Stimulated activated CD4-positive, alpha-beta T cell treated with anti-CD3 and anti-CD28 coated beads, Interleukin-1b, Interleukin-23, amount 100 ng/mL, for 4 hours (primary cell): ENCODE measurements at regions not wholly inside any gene's neighbourhood (a gene's known extent, or its start where the extent isn't known, plus 50 kb on each side); places are given as distances from the start of the nearest gene placed in this dataset.
"Not testable (repeated sequence)": the region's sequence is repeated elsewhere in the genome, so short reads cannot be mapped to it uniquely, and the experiment has no call there.

ENCODE experiments used
- DNase-seq, 2 donors: peaks; one replicate each; pipeline ENCODE4 v3.0.0-alpha.2; 2020; ENCODE audit warnings: low read depth in 2 of 2

DNA sequence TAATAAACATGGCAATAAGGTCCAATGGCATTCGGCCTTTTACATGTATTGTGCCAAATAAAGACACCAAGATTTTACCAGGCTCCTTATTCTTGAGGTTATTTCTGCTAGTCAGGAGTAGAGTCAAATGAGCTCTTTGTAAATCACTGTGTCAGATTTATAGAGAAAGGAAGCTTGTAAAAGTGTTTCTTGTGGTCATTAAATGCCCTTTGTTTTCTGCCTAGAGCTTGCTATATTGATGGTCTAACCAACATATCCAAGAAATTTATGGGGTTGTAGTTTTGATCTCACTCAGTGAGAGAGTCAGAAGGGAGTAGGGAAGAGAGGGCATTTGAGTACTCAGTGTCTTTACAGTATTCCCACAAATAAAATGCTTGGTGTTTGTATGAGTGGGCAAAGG is 86.2 kb upstream of the FRMPD4 start:
- DNase-seq, result no peak

DNA sequence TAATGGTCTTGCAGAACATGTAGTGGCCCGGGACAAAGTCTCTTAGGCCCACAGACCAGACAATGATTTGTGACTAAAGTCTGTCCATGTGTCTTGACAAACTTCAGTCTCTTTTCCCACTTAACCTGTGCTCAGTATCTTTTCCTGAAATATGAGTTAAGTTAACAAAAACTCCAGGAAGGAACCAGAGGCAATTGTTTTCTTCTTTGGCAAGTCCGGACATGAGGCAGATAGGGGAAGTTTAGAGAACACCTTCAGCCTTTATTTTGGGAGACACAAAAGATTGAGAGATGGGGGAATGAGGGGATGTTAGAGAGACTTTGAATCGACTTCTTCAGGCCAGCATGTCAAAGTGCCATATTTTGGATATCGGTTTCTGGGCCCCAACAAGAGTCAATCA is 80.2 kb upstream of the FRMPD4 start:
- DNase-seq, result no peak

DNA sequence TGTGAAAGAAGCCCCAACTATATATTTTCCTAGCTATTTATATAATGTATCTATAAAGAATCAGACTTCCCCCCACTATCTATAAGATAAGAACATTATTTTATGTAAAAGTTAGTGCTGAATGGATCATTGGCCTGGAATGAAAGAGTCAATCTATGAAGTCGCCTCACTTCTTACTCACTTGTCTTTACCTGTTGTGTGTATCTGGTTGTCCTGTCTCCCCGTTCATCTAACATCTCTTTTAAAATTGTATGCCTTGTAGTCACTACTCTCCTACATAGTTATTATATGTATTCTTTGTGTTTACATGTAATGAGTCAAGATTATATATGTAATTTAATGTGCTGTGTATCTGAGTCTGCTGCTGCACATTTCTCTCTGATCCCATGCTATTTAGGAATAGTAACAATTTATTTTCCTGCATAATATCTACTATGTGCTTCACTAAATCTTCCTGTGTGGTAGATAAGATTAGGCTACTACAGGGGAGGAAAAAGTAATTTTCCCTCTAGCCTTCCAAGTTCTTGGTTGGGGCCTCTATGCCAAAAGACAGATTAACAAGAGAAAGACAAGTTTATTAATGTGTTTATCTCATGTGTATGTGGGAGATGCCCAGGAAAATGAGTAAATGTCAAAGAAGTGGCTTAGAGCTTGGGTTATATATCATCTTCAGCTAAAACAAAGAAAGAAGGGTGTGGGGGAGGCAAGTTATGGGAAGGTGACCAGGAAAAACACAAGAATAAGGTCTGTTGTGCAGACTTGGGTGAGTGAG is 77.6 kb upstream of the FRMPD4 start:
- no peak for DNase-seq

DNA sequence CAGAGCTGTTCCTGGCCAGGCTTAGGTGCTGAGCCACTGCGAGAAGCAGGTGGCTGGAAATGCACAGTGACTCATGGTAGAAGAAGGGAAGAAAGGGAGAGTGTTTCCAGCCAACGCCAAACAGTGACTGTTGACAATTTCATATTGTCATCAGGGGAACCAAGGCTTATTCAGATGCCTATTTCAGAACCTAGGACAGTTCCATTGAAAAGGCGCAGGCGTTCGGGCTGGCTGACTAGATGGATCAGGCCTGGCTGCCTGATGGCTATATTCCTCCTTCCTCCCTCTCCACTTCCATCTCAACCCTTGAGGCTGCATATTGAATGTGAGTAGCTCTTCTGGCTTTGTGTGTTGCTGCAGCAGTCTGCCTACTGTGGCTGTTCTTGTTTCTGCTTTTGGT is 73.0 kb upstream of the FRMPD4 start:
- DNase-seq, result no peak

DNA sequence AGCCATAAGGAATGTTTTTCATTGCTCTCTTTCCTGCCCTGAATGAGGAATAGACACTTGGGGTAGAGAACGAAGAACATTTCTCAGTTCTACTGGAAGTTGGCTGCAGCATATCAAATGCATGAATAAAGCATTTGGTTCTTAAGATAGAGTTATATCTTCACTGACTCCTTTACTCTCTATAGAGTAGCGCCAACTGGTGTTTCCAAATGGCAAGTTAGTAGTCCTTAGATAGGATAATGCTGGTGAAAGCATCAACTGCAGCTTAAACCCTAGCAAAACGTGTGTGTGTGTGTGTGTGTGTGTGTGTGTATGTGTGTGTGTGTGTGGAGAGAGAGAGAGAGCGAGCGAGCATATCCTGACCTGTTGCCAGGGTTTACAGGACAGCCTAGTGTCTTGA is 62.2 kb upstream of the FRMPD4 start:
- no peak for DNase-seq

DNA sequence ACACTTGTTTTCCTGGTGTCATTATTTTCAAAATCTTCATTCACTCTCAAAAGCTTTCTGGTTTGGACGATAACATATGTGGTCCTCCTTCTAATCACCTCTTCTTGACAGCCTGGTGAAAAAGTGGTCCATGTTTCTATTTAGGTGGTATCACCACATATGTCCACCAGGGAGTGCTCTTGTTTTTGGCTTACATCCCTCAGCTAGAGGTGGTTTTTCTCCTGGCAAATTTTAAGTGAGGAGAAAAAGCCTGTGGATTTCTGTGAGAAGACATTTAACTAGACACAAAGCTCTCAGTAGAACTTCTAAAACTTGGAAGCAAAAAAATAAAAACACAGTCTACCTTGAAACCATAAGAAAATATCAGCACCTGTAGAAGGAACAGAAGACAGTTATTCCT is 58.0 kb upstream of the FRMPD4 start:
- DNase-seq, result no peak

DNA sequence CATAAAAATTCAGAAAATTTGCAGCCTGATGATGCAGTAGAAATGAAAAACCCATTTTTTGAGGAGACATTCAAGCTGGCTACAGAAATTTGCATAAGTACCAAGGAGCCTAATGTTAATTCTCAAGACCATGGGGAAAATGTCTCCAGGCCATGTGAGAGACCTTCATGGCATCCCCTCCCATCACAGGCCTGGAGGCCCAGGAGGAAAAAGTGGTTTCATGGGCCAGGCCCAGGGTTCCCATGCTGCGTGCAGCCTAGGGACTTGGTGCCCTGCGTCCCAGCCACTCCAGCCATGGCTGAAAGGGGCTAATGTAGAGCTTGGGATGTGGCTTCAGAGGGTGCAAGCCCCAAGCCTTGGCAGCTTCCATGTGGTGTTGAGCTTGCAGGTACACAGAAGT is 55.3 kb upstream of the FRMPD4 start:
- DNase-seq, result not testable (repeated sequence)
